ENCODE measurements at regions not wholly inside any gene's neighbourhood (a gene's known extent, or its start where the extent isn't known, plus 50 kb on each side); places are given as distances from the start of the nearest gene placed in this dataset.

DNA sequence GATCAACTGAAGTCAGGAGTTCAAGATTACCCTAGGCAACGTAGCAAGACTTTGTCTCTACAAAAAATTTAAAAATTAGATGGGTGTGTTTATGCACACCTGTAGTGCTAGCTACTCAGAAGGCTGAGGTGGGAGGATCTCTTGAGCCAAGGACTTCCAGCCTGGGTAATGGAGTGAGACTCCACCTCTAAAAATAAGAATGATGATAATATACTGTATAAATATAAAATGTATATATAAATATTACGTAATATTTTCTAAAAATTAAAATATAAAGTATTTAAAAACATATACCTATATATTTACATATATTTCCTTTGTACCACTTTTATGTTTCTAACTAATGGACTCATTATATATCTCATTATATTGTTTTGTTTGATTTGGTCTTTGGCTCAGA, 409.5 kb upstream of the REG3G start:
- peak; percentile 64 for FAIRE-seq

DNA sequence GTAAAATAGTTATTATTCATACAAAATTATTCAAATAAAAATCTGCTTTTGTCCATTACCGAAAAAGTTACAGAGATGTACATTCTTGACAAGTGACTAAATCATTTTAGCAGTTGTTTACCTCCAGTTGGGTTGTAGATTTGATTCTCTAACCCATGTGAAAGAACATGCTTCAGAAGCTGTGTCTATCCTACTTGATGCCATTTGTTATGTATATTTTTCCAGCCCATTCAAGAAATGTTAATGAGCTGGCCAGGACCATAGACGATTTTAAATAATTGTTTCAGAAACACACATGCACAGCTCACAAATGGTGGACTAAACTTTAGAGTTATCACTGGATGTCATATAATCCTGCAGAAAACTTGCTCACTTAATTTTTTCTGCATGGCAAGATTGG, 391.1 kb upstream of the REG3G start:
- no peak for FAIRE-seq

DNA sequence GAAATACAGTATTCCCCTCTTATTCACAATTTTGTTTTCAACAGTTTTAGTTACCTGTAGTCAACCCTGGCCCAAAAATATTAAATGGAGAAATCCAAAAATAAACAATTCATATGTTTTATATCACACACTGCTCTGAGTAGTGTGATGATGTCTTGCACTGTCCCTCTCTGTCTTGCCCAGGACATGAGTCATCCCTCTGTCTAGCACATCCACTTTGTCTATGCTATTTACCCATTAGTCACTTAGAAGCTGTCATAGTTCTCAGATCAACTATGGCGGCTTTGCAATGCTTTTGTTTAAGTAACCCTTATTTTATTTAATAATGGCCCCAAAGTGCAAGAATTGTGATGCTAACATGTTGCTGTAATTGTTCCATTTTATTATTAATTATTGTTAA, 380.6 kb upstream of the REG3G start:
- no peak for FAIRE-seq

DNA sequence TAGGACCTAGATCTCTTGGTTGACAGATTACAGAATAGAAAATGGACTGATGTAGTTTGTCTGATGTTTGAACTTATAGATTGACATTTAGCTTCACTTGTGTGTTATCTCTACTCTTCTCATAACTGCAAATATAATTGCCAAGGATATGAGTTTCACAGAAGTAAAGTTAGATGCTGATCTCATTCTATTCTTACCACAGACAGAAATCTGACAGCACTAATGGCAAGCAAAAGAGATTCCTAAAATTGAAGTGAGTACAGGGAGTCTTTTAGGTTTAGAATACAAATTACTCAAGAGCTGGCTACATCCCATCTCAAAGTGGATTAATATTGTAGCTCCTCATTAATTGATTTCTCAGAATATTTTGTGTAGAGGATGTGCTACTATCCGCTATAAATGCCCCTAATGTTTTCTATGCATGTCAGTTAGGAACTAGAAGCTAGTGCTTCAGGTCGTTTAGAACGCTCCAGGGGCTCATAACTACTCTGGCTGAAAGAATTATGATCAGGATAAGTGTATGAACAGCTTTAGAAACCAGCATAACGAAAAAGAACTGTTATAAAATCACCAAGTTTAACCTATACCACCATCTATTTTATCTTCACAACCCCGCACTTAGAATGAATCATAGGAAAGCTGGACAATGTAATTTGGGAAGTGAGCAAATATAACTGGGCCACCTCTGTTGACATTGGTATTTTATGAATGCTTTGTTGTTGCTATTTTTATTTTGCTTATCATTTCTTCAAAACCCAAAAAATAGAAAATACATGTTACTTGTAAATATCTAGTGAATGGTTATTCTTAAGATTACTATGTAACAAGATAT, 378.8 kb upstream of the REG3G start:
- FAIRE-seq: no peak

- no peak for FAIRE-seq
These were observed 376.9 kb upstream of the REG3G start for GRCh38 chr2:78648558-78648957.

GRCh38 chr2:78654941-78655340, 370.6 kb upstream of the REG3G start:
- no peak for FAIRE-seq

- FAIRE-seq: no peak
These were observed 348.4 kb upstream of the REG3G start for GRCh38 chr2:78676921-78677696.

DNA sequence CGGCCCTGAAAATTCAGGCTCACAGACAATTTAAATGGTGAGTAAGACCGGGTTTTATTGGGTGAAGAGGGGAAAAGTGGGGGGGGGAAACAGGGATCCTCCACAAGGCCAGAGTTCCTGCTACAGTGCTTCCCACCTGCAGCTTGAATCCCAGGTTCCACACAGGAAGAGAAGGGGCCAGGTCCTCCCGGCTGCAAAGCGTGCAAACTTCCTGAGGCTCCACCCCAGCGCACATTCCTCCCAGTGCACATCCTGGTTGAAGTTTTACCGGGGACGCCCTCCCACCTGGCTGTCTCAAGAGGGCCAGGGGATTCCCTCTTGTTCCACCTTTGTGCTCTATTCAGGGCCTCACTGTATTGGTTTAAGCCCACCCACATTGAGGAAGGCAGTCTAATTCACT, 347.7 kb upstream of the REG3G start:
- FAIRE-seq: no peak

DNA sequence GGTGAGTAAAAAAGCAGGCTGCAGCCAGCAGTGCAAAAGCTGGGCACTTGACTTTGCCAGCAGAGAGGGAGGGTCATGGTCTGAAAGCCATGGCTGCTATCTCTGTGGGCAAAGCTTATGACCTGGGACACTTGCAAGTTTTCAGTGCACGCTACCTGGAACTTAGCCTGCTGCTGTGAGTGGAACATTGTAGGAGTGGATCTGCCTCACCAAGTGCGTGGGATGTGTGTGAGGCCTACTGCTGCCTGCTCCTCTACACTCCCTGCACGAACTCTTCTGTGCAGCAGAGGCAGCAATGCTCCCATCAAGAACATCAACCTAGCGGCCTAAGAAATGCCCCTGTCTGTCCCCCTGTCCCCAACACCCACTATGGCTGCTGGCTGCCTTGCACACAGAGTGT, 344.1 kb upstream of the REG3G start:
- FAIRE-seq: no peak

DNA sequence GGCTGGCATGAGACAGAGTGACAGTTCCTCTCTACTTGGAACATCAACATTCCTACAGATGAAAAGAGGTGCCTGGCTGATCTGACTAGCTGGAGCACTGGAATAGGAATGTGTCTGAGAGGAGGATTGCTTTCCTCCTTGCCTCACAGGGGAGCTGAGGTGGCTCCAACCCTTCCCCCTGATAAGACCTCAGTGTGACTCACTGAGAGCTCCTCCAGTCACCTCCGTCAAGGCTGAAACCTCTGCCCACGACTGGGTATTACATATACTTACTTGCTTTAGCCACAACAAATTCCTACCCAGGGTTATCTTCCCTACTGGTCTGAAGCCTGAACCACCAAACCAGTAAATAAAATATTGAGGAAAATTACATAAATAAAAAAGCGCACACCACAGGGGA, 342.7 kb upstream of the REG3G start:
- no peak for FAIRE-seq

DNA sequence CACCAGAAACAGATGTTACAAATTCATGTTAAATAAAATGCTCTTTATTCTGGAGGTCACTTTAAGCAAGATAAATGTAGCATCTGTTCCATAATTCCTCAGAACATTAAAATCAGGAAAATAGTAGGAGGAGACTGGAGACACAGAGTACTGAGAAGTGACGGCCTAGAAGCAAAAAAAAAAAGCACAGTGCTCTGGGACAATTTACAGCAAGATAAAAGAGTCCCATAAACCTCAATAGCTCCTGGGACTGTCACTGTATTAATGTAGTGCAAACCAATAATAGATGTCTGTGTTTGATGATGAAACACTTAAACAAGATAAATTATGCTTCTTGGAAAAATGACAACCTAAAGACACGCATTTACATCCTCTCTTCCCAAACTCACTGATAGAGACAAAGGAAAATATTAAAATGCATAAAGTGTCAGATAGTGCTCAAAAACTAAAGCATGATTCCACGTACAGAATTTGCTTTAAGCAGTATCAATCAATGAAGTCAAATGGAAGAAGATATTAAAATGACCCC, 338.8 kb upstream of the REG3G start:
- FAIRE-seq: no peak

GRCh38 chr2:78699696-78700095, 325.8 kb upstream of the REG3G start:
- FAIRE-seq: no peak

DNA sequence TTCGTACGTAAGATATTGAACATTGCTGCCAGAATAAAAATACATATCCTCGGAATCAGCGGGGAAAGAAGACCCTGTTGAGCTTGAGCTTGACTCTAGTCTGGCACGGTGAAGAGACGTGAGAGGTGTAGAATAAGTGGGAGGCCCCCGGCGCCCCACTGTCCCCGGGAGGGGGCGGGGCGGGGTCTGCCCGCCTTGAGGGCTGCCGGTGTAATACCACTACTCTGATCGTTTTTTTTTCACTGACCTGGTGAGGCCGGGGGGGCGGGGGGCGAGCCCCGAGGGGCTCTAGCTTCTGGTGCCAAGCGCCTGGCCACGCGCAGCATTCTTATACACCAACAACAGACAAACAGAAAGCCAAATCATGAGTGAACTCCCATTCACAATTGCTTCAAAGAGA, 324.0 kb upstream of the REG3G start:
- FAIRE-seq: no peak

DNA sequence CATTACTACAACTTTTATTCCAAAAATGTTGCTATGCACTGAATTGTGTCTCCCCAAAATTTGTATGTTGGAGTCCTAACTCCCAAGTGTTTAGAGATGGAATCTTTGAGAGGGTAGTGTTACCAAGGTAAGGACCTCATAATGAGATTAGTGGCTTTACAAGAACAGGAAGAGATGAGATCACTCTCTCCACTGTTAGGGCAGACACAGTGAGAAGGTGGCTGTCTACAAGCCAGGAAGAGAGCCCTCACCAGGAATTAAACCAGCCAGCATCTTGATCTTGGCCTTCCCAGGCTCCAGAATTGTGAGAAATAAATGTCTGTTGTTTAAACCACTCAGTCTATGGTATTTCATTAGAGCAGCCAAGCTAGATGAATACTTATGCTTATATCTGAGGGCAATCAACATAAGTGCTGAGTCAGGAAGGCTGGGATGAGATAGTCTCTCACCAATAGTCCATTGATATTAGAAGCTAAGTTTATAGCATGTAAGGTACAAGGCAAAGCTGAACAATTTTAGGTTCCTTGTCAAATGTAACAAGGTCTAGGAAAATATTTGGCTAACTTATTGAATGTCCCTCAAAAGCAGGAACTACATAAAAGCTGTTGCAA, 317.6 kb upstream of the REG3G start:
- FAIRE-seq: no peak

GRCh38 chr2:78710632-78711375, 314.7 kb upstream of the REG3G start:
- no peak for FAIRE-seq

DNA sequence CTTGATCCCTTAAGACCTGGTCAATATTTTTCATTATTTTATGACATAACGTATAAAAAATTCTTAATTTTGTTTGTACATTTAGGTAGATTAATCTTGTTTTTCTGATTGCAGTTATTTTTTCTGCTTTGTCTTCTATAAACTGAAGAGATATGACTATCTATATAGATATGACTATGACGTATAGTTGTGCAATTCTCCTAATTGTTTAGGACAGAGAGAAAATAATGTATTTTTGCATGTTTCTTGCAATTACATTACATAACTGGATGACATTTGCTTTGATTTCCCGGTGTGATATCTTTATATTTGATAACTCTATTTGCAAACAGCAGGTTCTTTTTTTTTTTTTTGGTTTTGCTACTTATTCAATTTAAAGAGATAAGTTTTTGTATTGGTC, 310.2 kb upstream of the REG3G start:
- FAIRE-seq: peak; percentile 58

DNA sequence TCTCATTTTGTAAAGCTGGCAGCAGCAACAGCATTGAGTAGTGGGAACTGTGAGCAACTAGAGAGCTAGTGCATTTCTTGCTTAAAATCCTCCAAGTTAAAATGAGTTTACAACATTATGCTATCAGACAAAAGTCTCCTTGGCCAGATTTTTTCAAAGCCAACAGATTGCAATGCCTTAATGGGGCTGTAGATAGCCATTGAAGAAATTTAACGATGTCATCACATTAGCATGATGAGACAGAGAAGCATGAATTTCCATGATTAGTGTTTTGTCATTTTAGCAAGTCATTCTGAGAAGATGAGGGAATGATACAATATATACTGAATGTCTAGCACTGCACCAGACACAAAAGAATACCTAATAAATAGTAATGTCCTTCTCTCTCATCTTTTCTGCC, 307.5 kb upstream of the REG3G start:
- no peak for FAIRE-seq

DNA sequence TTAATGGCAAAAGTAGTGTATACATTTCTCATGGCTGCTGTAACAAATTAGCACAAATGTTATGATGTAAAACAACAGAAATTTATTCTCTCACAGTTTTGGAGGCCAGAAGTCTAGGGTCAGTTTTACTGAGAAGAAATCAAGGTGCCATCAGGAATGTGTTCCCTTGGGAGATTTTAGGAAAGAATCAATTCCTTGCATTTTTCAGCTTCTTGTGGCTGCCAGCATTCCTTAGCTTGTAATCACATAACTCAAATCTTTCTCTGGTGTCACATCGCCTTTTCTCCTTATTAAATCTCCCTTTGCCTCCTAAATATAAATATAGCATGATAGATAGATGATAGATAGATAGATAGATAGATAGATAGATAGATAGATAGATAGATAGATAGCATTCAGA, 307.0 kb upstream of the REG3G start:
- FAIRE-seq: no peak

DNA sequence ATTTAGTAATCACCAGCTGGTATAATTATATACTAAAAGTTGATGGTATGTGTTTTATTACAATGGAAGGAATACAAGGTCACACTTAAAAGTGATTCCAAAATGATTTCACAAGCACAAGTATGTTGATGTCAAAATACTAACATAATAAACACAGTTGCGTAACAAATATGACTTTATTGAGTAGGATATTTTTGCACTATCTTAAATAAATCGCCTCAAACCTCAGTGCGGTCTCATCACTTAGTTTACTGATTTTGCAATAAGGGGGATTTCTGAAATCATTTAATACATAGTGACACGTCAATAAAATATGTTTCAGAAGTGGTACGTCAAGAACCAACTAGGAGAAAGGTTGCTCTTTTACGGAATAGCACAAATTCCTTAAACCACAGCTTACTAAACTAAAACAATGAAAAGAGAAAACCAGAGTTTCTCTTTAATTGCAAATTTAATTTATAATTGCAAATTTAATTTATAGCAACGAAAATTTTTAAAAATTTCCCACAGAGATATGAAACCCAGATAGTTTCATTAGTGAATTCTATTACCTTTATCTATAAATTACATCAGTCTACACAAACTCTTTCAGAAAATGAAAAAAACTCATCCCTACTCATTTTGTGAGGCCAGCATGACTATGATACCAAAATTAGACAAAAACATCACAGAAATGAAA, 304.0 kb upstream of the REG3G start:
- FAIRE-seq: no peak

DNA sequence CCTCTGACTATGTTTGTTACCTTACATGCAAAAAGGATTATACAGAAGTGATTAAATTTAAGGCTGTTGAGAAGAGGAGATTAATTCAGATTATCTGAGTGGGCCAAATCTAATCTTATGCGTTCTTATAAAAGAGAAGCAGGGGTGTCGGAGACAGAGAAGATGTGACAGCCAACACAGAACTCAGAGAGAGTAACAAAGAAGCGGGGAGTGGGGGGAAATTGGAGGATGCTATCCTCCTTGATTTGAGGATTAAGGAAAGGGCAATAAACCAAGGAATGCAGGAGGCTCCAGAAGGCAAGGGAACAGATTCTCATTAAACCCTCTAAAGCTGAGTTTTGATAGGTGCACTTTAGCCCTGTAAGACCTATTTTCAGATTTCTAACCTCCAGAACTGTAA, 291.3 kb upstream of the REG3G start:
- no peak for FAIRE-seq

DNA sequence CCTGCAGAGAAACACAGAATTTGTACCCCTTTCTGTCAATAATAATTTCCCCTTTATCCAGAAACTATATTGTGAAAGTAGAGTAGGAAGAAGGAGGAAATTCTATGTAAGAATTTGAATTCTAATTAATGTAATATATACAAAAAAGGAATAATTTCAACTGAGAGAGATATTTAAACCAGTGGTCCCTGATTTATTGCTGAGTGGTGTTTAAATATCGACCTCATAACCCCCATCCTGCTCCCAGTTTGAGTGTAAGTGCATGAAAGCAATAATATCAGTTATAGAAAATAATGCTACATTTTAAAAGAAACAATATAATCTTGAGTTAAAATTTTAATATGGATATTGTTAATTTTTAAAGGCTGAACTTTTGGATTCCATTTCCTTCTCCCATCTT, 286.2 kb upstream of the REG3G start:
- no peak for FAIRE-seq

DNA sequence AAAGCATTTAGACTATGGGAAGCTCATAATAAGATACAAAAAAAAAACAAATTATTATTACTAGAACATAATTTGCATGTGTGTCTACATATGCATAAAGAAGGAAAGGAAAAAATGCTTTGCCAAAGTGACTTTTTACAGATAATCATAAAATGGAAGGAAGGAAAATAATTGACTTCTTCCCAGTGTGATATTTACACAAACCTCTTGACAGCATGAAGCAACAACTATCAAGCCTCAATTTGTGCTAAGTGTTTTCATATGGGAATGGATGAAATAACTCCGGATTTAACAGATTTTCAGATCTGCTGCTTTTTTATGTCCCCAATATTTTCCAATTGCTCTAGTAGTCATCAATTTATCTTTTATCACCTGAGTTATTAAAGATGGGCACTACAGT, 275.9 kb upstream of the REG3G start:
- FAIRE-seq: no peak

Data from colon (tissue), 2 donors.